PC-9 (cell line): ENCODE measurements at regions not wholly inside any gene's neighbourhood (a gene's known extent, or its start where the extent isn't known, plus 50 kb on each side); places are given as distances from the start of the nearest gene placed in this dataset.

Source experiments
- CTCF ChIP-seq: fragments of 200-600 bp; sonication (generic); conservative IDR thresholded peaks from 2 replicates; pipeline ENCODE4 v1.6.1; 2017; ENCODE audit warnings: mixed run types, antibody characterized with exemption, mild to moderate bottlenecking, moderate library complexity
- EZH2 ChIP-seq: fragments of 200-600 bp; sonication (generic); IDR thresholded peaks from 2 replicates; pipeline ENCODE4 v1.8.0; 2017; ENCODE audit warnings: antibody characterized with exemption, low read depth

- no peak for TF ChIP-seq CTCF
- TF ChIP-seq EZH2 = no peak
Measured at GRCh38 chr14:29140016-29140415, 373.4 kb downstream of the FOXG1 start.
